AG09319 (cell line): ENCODE measurements at regions not wholly inside any gene's neighbourhood (a gene's known extent, or its start where the extent isn't known, plus 50 kb on each side); places are given as distances from the start of the nearest gene placed in this dataset.

Source experiments
- DNase-seq: peaks from one replicate; pipeline ENCODE4 v3.0.0-alpha.2; 2010; ENCODE audit warnings: low read depth; ENCODE audit errors: extremely low read depth
- CTCF ChIP-seq: IDR thresholded peaks from 2 replicates; pipeline ENCODE4 v1.5.1; 2011; ENCODE audit warnings: low read depth, mild to moderate bottlenecking, inconsistent platforms, low read length, moderate library complexity

GRCh38 chr2:187124529-187124928 lies 275.6 kb upstream of the ZSWIM2 start:
- no peak for TF ChIP-seq CTCF
- no peak for DNase-seq

- no peak for TF ChIP-seq CTCF
- DNase-seq: no peak
These were observed 269.5 kb upstream of the ZSWIM2 start for GRCh38 chr2:187118331-187119099.

- no peak for TF ChIP-seq CTCF
- DNase-seq: no peak
These were observed 268.5 kb upstream of the ZSWIM2 start for GRCh38 chr2:187117483-187117882.

- no peak for TF ChIP-seq CTCF
- DNase-seq: no peak
These were observed 266.7 kb upstream of the ZSWIM2 start for GRCh38 chr2:187115627-187116026.

- TF ChIP-seq CTCF: no peak
- no peak for DNase-seq
These were observed 258.0 kb upstream of the ZSWIM2 start for GRCh38 chr2:187107001-187107400.

- no peak for TF ChIP-seq CTCF
- no peak for DNase-seq
These were observed 256.2 kb upstream of the ZSWIM2 start for GRCh38 chr2:187105218-187105617.

- no peak for TF ChIP-seq CTCF
- DNase-seq: no peak
These were observed 253.4 kb upstream of the ZSWIM2 start for GRCh38 chr2:187102381-187102780.
